Osteoblast (primary cell): ENCODE measurements at regions not wholly inside any gene's neighbourhood (a gene's known extent, or its start where the extent isn't known, plus 50 kb on each side); places are given as distances from the start of the nearest gene placed in this dataset.

ENCODE experiments used
- DNase-seq: peaks from one replicate; pipeline ENCODE4 v3.0.0; 2011; ENCODE audit warnings: low spot score, mixed read lengths; ENCODE audit not compliant: insufficient read length; ENCODE audit errors: missing footprints
- H2AFZ ChIP-seq: 2 replicates; pipeline ENCODE4 v1.6.0; 2011; ENCODE audit warnings: mild to moderate bottlenecking, low read length
- H3K27ac ChIP-seq: 2 replicates; pipeline ENCODE4 v1.5.1; 2011; ENCODE audit warnings: mild to moderate bottlenecking, low read depth, low read length, moderate library complexity
- H3K27me3 ChIP-seq: 2 replicates; pipeline ENCODE4 v1.6.0; 2012; ENCODE audit warnings: mild to moderate bottlenecking, control low read depth, inconsistent platforms, low read length, moderate library complexity; ENCODE audit not compliant: insufficient read depth
- H3K36me3 ChIP-seq: 2 replicates; pipeline ENCODE4 v1.5.1; 2011; ENCODE audit warnings: mild to moderate bottlenecking, low read length, control low read depth, moderate library complexity; ENCODE audit not compliant: insufficient read depth
- H3K4me1 ChIP-seq: 2 replicates; pipeline ENCODE4 v1.5.1; 2011; ENCODE audit warnings: mild to moderate bottlenecking, low read length, control low read depth, moderate library complexity; ENCODE audit not compliant: insufficient read depth
- H3K4me2 ChIP-seq: 2 replicates; pipeline ENCODE4 v1.6.0; 2011; ENCODE audit warnings: mild to moderate bottlenecking, low read length; ENCODE audit not compliant: insufficient read depth
- H3K4me3 ChIP-seq: fragments of 200-600 bp; sonication (generic); 3 replicates; pipeline ENCODE4 v1.5.1; 2012; ENCODE audit warnings: mild to moderate bottlenecking, low read length, inconsistent platforms; ENCODE audit not compliant: insufficient read depth
- H3K79me2 ChIP-seq: 2 replicates; pipeline ENCODE4 v1.6.0; 2012; ENCODE audit warnings: mild to moderate bottlenecking, low read length, control low read depth, inconsistent platforms; ENCODE audit not compliant: insufficient read depth
- H3K9me3 ChIP-seq: 2 replicates; pipeline ENCODE4 v1.5.1; 2011; ENCODE audit warnings: low read depth, low read length, control low read depth
- H4K20me1 ChIP-seq: 2 replicates; pipeline ENCODE4 v1.6.0; 2012; ENCODE audit warnings: mild to moderate bottlenecking, low read length, control low read depth; ENCODE audit not compliant: insufficient read depth
- CTCF ChIP-seq: IDR thresholded peaks from 2 replicates; pipeline ENCODE4 v1.5.1; 2011; ENCODE audit warnings: mild to moderate bottlenecking, low read depth, low read length, moderate library complexity; ENCODE audit errors: extremely low read depth

GRCh38 chr2:106953236-106953635 lies 67.3 kb upstream of the ST6GAL2 start:
- TF ChIP-seq CTCF, result no peak
- Histone ChIP-seq H3K9me3 (no peaks in the 10 kb centered on the region), H3K79me2 (no peaks in the 10 kb centered on the region), H2AFZ (no peak overlapping the region), H3K4me3 (no peak overlapping the region), H3K36me3 (no peaks in the 10 kb centered on the region), H4K20me1 (no peaks in the 10 kb centered on the region), H3K4me1 (peaks cover 24% of the 10 kb centered on the region), H3K4me2 (peak overlapping the region; percentile 28), H3K27ac (no peak overlapping the region), H3K27me3 (no peaks in the 10 kb centered on the region)
- DNase-seq, result no peak

- Histone ChIP-seq H3K79me2 (no peaks in the 10 kb centered on the region), H3K4me1 (peaks cover 24% of the 10 kb centered on the region), H3K27me3 (no peaks in the 10 kb centered on the region), H3K36me3 (no peaks in the 10 kb centered on the region), H3K9me3 (no peaks in the 10 kb centered on the region), H3K4me3 (no peak overlapping the region), H3K4me2 (peak overlapping the region; percentile 28), H4K20me1 (no peaks in the 10 kb centered on the region), H3K27ac (peak overlapping the region; percentile 12), H2AFZ (no peak overlapping the region)
- no peak for TF ChIP-seq CTCF
- DNase-seq, result no peak
Observed at GRCh38 chr2:106953779-106954178, 67.8 kb upstream of the ST6GAL2 start.

- no peaks in the 10 kb centered on the region for H4K20me1 ChIP-seq
- H3K36me3 ChIP-seq, result no peaks in the 10 kb centered on the region
- no peak overlapping the region for H2AFZ ChIP-seq
- H3K79me2 ChIP-seq, result no peaks in the 10 kb centered on the region
- H3K4me1 ChIP-seq, result peaks cover 24% of the 10 kb centered on the region
- no peak overlapping the region for H3K27ac ChIP-seq
- TF ChIP-seq CTCF, result no peak
- no peak overlapping the region for H3K4me3 ChIP-seq
- no peaks in the 10 kb centered on the region for H3K9me3 ChIP-seq
- DNase-seq, result no peak
- H3K27me3 ChIP-seq, result no peaks in the 10 kb centered on the region
- H3K4me2 ChIP-seq, result no peak overlapping the region
Observed at GRCh38 chr2:106954304-106954703, 68.3 kb upstream of the ST6GAL2 start.

DNA sequence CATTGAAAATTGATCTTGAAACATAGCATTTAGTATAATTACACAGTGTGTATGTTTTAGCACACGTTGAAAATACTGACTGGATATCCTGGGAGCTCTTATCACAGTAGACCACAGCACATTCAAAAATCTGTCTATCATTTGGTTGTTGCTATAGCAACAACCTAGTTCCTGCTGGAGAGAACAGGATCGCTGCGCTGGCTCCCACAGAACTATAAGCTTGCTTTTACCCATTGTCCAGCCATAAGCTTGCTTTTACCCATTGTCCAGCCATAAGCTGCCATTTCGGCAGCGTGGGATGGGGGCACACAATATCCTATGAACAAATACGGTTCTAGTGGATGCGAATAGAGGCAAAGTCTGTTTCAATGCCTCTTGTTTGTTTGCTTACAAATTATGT lies 70.4 kb upstream of the ST6GAL2 start:
- H3K4me2 ChIP-seq, result peak overlapping the region; percentile 9
- no peaks in the 10 kb centered on the region for H3K79me2 ChIP-seq
- no peaks in the 10 kb centered on the region for H3K36me3 ChIP-seq
- no peaks in the 10 kb centered on the region for H3K9me3 ChIP-seq
- no peak overlapping the region for H3K4me3 ChIP-seq
- H3K27ac ChIP-seq, result peak overlapping the region; percentile 74
- H2AFZ ChIP-seq, result no peak overlapping the region
- TF ChIP-seq CTCF, result no peak
- H3K4me1 ChIP-seq, result peaks cover 35% of the 10 kb centered on the region
- H3K27me3 ChIP-seq, result no peaks in the 10 kb centered on the region
- DNase-seq, result no peak
- no peaks in the 10 kb centered on the region for H4K20me1 ChIP-seq
